SK-N-SH (cell line): ENCODE measurements at regions not wholly inside any gene's neighbourhood (a gene's known extent, or its start where the extent isn't known, plus 50 kb on each side); places are given as distances from the start of the nearest gene placed in this dataset.

Experiments used
- CTCF ChIA-PET: fragments of 300-600, 350-600 bp; formaldehyde crosslinking; extraction: SDS; loops from one replicate; lab custom pipeline; 2021; lab: Yijun Ruan, JAX
- POLR2A ChIA-PET: fragments of 350-600 bp; sonication (Branson Sonifier 250); formaldehyde crosslinking; extraction: SDS; loops from one replicate; lab custom pipeline; 2020; ENCODE audit warnings: antibody characterized with exemption, inconsistent platforms; lab: Yijun Ruan, JAX
- DNase-seq: peaks from one replicate; pipeline ENCODE4 v3.0.0; 2012
- H2AFZ ChIP-seq: fragments of 200-600 bp; sonication (generic); 2 replicates; pipeline ENCODE4 v1.8.1; 2016; ENCODE audit warnings: antibody characterized with exemption, mild to moderate bottlenecking, low read depth
- H3F3A ChIP-seq: fragments of 200-600 bp; sonication (generic); replicated peaks from 2 replicates; pipeline ENCODE3; 2016; ENCODE audit warnings: antibody characterized with exemption, mild to moderate bottlenecking; ENCODE audit not compliant: insufficient read depth
- H3K27ac ChIP-seq, 2 experiments: fragments of 200-500 bp in 1 of 2; fragments of 200-600 bp in 1 of 2; sonication (Bioruptor generic) in 1 of 2; sonication (generic), shearing (Covaris generic) in 1 of 2; 2 replicates each; pipeline versions ENCODE4 v1.5.1 to v1.6.1; 2014 to 2016; ENCODE audit warnings: low read depth in 2 of 2, inconsistent platforms in 1 of 2, low read length in 1 of 2, mild to moderate bottlenecking in 1 of 2, mixed read lengths in 1 of 2
- H3K27me3 ChIP-seq: fragments of 200-600 bp; sonication (generic), shearing (Covaris generic); 2 replicates; pipeline ENCODE4 v1.6.1; 2016; ENCODE audit warnings: mixed run types; ENCODE audit not compliant: insufficient read depth
- H3K36me3 ChIP-seq, 2 experiments: fragments of 200-500 bp in 1 of 2; fragments of 200-600 bp in 1 of 2; sonication (Bioruptor generic) in 1 of 2; sonication (generic) in 1 of 2; replicated peaks in 1 of 2; 2 replicates each; pipeline versions ENCODE3 to v1.5.1; 2014 to 2016; ENCODE audit warnings: low read length in 1 of 2, mild to moderate bottlenecking in 1 of 2; ENCODE audit not compliant: insufficient read depth in 2 of 2, control insufficient read depth in 1 of 2
- H3K4me1 ChIP-seq, 2 experiments: fragments of 200-500 bp in 1 of 2; fragments of 200-600 bp in 1 of 2; sonication (Bioruptor generic) in 1 of 2; sonication (generic), shearing (Covaris generic) in 1 of 2; 2 replicates each; pipeline versions ENCODE4 v1.5.1 to v1.6.1; 2014 to 2016; ENCODE audit warnings: low read depth in 1 of 2, low read length in 1 of 2, mixed run types in 1 of 2; ENCODE audit not compliant: insufficient read depth in 2 of 2, control insufficient read depth in 1 of 2
- H3K4me2 ChIP-seq: fragments of 200-600 bp; sonication (generic), shearing (Covaris generic); 2 replicates; pipeline ENCODE4 v1.6.1; 2017; ENCODE audit warnings: mixed run types
- H3K4me3 ChIP-seq, 2 experiments: fragments of 200-500 bp in 1 of 2; fragments of 200-600 bp in 1 of 2; sonication (Bioruptor generic) in 1 of 2; sonication (generic), shearing (Covaris generic) in 1 of 2; 2 replicates each; pipeline versions ENCODE4 v1.5.1 to v1.8.1; 2014 to 2016; ENCODE audit warnings: low read depth in 2 of 2, inconsistent platforms in 1 of 2, low read length in 1 of 2, mild to moderate bottlenecking in 1 of 2, mixed read lengths in 1 of 2, moderate library complexity in 1 of 2
- H3K79me2 ChIP-seq: fragments of 200-600 bp; sonication (generic); 2 replicates; pipeline ENCODE4 v1.8.1; 2017; ENCODE audit warnings: mild to moderate bottlenecking; ENCODE audit not compliant: insufficient read depth
- H3K9ac ChIP-seq: fragments of 200-600 bp; sonication (generic); 2 replicates; pipeline ENCODE4 v1.6.1; 2017; ENCODE audit warnings: mixed run types
- H3K9me2 ChIP-seq: fragments of 200-600 bp; sonication (generic); 2 replicates; pipeline ENCODE4 v1.6.1; 2017; ENCODE audit warnings: mixed run types
- H3K9me3 ChIP-seq: fragments of 200-600 bp; sonication (generic); 2 replicates; pipeline ENCODE4 v1.6.1; 2017; ENCODE audit warnings: mixed run types, mild to moderate bottlenecking, moderate library complexity
- H4K20me1 ChIP-seq: fragments of 200-600 bp; sonication (generic); 2 replicates; pipeline ENCODE4 v1.6.1; 2017; ENCODE audit warnings: mild to moderate bottlenecking, mixed run types; ENCODE audit not compliant: insufficient read depth
- EP300 ChIP-seq, 2 experiments: IDR thresholded peaks; 2 replicates each; pipeline versions ENCODE4 v1.4.0 to v1.6.1; 2012; ENCODE audit warnings: borderline replicate concordance in 1 of 2, low read depth in 1 of 2, low read length in 1 of 2
- EZH2phosphoT487 ChIP-seq: fragments of 200-600 bp; sonication (generic); IDR thresholded peaks from 2 replicates; pipeline ENCODE4 v1.6.1; 2017; ENCODE audit warnings: low read depth, mixed run types, mild to moderate bottlenecking, antibody characterized with exemption, moderate library complexity, borderline replicate concordance
- FOXM1 ChIP-seq: IDR thresholded peaks from 2 replicates; pipeline ENCODE4 v1.4.0; 2012; ENCODE audit warnings: low read depth, mild to moderate bottlenecking
- GABPA ChIP-seq: IDR thresholded peaks from 2 replicates; pipeline ENCODE4 v1.4.0; 2012; ENCODE audit warnings: low read depth, mild to moderate bottlenecking
- GATA2 ChIP-seq: sonication (generic); formaldehyde crosslinking; IDR thresholded peaks from 2 replicates; pipeline ENCODE4 v1.5.0; 2020; ENCODE audit warnings: mild to moderate bottlenecking, missing genetic modification reagents
- MAX ChIP-seq: IDR thresholded peaks from 2 replicates; pipeline ENCODE4 v1.4.0; 2012; ENCODE audit warnings: low read depth
- NFIC ChIP-seq: IDR thresholded peaks from 2 replicates; pipeline ENCODE4 v1.4.0; 2012; ENCODE audit warnings: borderline replicate concordance
- RAD21 ChIP-seq: IDR thresholded peaks from 2 replicates; pipeline ENCODE4 v1.6.1; 2012; ENCODE audit warnings: mild to moderate bottlenecking, low read length
- SMC3 ChIP-seq: IDR thresholded peaks from 2 replicates; pipeline ENCODE4 v1.6.1; 2012; ENCODE audit warnings: low read depth, low read length, improper control_type of control experiment
- TAF1 ChIP-seq: IDR thresholded peaks from 2 replicates; pipeline ENCODE4 v1.6.1; 2012; ENCODE audit warnings: low read depth, mild to moderate bottlenecking, low read length, moderate library complexity, borderline replicate concordance
- TCF12 ChIP-seq: IDR thresholded peaks from 2 replicates; pipeline ENCODE4 v1.4.0; 2012
- YY1 ChIP-seq: IDR thresholded peaks from 2 replicates; pipeline ENCODE4 v1.4.0; 2012; ENCODE audit warnings: low read depth, mild to moderate bottlenecking
- TF ChIP-seq, protein P1 (sequence below): IDR thresholded peaks from 2 replicates; pipeline ENCODE4 v1.6.1; 2012; ENCODE audit warnings: mild to moderate bottlenecking, low read depth, low read length, moderate library complexity
- TF ChIP-seq, protein P2 (sequence below): fragments of 200-600 bp; sonication (generic); IDR thresholded peaks from 2 replicates; pipeline ENCODE4 v1.6.1; 2017; ENCODE audit warnings: antibody characterized with exemption, mild to moderate bottlenecking, moderate library complexity

- TF ChIP-seq RAD21 (no peak), FOXM1 (no peak), EP300 (IDR thresholded peaks at IDR 0.05; ENCODE audit: borderline replicate concordance in 1 of 2, low read depth in 1 of 2, low read length in 1 of 2) (no peak), EZH2phosphoT487 (no peak)
- TF ChIP-seq, protein P1, sequence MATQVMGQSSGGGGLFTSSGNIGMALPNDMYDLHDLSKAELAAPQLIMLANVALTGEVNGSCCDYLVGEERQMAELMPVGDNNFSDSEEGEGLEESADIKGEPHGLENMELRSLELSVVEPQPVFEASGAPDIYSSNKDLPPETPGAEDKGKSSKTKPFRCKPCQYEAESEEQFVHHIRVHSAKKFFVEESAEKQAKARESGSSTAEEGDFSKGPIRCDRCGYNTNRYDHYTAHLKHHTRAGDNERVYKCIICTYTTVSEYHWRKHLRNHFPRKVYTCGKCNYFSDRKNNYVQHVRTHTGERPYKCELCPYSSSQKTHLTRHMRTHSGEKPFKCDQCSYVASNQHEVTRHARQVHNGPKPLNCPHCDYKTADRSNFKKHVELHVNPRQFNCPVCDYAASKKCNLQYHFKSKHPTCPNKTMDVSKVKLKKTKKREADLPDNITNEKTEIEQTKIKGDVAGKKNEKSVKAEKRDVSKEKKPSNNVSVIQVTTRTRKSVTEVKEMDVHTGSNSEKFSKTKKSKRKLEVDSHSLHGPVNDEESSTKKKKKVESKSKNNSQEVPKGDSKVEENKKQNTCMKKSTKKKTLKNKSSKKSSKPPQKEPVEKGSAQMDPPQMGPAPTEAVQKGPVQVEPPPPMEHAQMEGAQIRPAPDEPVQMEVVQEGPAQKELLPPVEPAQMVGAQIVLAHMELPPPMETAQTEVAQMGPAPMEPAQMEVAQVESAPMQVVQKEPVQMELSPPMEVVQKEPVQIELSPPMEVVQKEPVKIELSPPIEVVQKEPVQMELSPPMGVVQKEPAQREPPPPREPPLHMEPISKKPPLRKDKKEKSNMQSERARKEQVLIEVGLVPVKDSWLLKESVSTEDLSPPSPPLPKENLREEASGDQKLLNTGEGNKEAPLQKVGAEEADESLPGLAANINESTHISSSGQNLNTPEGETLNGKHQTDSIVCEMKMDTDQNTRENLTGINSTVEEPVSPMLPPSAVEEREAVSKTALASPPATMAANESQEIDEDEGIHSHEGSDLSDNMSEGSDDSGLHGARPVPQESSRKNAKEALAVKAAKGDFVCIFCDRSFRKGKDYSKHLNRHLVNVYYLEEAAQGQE, result no peak
- TF ChIP-seq, protein P2, sequence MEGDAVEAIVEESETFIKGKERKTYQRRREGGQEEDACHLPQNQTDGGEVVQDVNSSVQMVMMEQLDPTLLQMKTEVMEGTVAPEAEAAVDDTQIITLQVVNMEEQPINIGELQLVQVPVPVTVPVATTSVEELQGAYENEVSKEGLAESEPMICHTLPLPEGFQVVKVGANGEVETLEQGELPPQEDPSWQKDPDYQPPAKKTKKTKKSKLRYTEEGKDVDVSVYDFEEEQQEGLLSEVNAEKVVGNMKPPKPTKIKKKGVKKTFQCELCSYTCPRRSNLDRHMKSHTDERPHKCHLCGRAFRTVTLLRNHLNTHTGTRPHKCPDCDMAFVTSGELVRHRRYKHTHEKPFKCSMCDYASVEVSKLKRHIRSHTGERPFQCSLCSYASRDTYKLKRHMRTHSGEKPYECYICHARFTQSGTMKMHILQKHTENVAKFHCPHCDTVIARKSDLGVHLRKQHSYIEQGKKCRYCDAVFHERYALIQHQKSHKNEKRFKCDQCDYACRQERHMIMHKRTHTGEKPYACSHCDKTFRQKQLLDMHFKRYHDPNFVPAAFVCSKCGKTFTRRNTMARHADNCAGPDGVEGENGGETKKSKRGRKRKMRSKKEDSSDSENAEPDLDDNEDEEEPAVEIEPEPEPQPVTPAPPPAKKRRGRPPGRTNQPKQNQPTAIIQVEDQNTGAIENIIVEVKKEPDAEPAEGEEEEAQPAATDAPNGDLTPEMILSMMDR, result no peak
Measured at GRCh38 chr7:131152766-131153165, 174.9 kb upstream of the MKLN1 start (continued).

- Histone ChIP-seq H3K4me3 (no peak overlapping the region), H3K9ac (no peak overlapping the region), H3K27ac (no peak overlapping the region), H3K36me3 (no peaks in the 10 kb centered on the region), H3F3A (peaks cover 12% of the 10 kb centered on the region), H4K20me1 (no peaks in the 10 kb centered on the region), H3K27me3 (no peaks in the 10 kb centered on the region), H3K4me1 (peaks cover 0 to 19% of the 10 kb centered on the region in 2 experiments; a peak in 2 of 4 replicates), H2AFZ (peak overlapping the region; percentile 3; the same call in 1 of the 2 replicates), H3K79me2 (no peaks in the 10 kb centered on the region), H3K4me2 (no peak overlapping the region), H3K9me3 (no peaks in the 10 kb centered on the region), H3K9me2 (no peaks in the 10 kb centered on the region)
- TF ChIP-seq NFIC (no peak), GABPA (no peak), TAF1 (no peak), MAX (no peak), YY1 (no peak), GATA2 (CRISPR knock-in tag) (no peak), TCF12 (no peak), SMC3 (no peak)
- TF ChIP-seq, protein P1, result no peak
- TF ChIP-seq, protein P2, result no peak
- DNase-seq, result no peak
- ChIA-PET POLR2A (no interaction called here), CTCF (interaction anchor here (1.1 kb wide), 1 partner anchor 9 kb away, joined by 3 read pairs; no protein-coding TSS in a partner anchor)
Measured at GRCh38 chr7:131154380-131154779, 173.3 kb upstream of the MKLN1 start.
